ENCODE measurements at regions not wholly inside any gene's neighbourhood (a gene's known extent, or its start where the extent isn't known, plus 50 kb on each side); places are given as distances from the start of the nearest gene placed in this dataset.
"Not testable (repeated sequence)": the region's sequence is repeated elsewhere in the genome, so short reads cannot be mapped to it uniquely, and the experiment has no call there.

DNA sequence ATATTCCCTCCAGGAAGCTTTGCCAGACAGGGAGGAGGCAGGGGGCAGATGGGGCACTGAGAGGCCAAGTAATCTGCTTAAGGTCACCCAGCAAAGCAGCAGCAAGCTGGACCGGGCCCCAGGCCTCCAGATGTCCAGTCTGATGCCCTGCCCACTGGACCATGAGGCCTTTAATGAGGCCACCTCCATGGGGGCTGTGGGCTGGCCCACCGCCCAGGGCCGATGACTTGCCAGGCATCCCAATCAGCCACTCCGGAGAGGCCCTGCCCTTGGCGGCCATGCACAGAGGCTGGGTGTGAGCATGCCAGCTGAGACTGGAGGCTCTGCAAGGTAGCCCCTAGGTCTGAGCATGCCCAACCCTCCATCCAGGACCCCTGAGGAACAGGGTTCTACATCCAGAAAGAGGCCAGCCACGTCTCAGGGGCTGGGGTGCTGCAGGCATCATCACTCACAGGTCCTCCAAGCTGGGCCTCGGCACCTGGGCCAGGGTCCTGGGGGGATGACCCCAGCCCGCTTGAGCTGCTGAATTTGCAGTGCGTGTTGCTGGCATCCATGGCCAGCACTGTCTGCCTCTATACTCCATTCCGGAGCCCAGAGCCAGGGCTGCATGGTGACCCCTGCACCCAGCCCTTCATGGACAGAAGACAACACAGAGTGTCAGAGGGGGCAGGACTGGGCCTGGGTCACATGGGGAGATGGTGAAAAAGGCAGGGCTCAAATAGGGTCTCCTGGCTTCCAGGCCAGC lies 164.2 kb downstream of the INHBB start:
- DNase-seq (ENCODE audit: low read depth), result no peak
- TF ChIP-seq, protein P1, sequence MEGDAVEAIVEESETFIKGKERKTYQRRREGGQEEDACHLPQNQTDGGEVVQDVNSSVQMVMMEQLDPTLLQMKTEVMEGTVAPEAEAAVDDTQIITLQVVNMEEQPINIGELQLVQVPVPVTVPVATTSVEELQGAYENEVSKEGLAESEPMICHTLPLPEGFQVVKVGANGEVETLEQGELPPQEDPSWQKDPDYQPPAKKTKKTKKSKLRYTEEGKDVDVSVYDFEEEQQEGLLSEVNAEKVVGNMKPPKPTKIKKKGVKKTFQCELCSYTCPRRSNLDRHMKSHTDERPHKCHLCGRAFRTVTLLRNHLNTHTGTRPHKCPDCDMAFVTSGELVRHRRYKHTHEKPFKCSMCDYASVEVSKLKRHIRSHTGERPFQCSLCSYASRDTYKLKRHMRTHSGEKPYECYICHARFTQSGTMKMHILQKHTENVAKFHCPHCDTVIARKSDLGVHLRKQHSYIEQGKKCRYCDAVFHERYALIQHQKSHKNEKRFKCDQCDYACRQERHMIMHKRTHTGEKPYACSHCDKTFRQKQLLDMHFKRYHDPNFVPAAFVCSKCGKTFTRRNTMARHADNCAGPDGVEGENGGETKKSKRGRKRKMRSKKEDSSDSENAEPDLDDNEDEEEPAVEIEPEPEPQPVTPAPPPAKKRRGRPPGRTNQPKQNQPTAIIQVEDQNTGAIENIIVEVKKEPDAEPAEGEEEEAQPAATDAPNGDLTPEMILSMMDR (IDR thresholded peaks at IDR 0.05; ENCODE audit: control insufficient read depth, insufficient read depth, low read depth, low read length, missing control alignments), result no peak
- H3K4me3 ChIP-seq (ENCODE audit: control insufficient read depth, low read depth, low read length), result no peak overlapping the region

DNA sequence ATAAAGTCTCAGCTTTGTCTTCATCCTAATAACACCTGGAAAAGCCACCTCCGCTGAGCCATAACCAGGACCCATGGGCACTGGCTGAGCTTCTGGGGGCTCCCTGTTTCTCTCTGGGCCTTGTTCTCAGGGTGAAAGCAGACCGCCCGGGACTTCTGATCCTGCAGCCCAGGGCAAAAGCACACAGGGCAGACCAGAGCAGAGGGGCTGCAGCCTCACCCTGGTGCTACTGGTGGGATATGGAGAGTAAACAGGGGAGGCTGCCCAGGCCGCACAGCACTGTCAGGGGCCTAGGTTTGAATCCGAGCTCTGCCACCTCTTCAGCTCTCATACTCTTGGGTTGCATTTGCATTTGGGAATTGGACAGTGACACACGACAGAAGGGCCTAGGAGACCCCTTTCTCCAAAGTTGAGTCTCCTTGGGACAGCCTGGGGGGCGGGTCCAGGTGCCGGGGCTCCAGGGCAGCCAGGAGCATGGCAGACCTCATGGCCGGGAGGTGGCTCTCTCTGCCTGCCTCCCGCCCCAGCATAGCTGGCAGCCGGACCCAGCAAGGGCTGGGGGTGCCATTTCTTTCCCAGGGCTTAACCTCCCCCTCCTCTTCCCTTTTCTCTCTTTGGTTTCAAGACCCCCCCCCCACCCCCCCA lies 164.9 kb downstream of the INHBB start:
- TF ChIP-seq, protein P1 (IDR thresholded peaks at IDR 0.05; ENCODE audit: control insufficient read depth, insufficient read depth, low read depth, low read length, missing control alignments), result no peak
- H3K4me3 ChIP-seq (ENCODE audit: control insufficient read depth, low read depth, low read length), result no peak overlapping the region
- no peak for DNase-seq (ENCODE audit: low read depth)

DNA sequence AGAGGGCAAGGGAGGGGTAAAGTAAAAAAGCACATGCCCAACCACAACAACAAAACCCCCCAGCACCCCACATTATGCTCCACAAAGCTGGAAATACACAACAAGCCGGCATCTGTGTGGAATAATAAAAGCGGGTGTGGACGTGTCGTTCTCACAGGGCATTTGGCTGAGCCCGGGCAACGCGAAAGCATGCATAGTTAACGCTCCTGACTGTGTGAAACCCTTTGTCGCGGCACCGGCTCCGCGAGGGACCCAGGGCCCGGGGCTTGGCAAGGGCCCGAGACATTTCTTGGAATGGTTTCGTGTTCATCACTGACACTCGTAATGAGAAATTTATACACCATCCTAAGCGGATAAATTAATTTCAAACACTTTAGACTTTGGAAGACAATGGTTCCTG lies 165.6 kb downstream of the INHBB start:
- TF ChIP-seq, protein P1 (IDR thresholded peaks at IDR 0.05; ENCODE audit: control insufficient read depth, insufficient read depth, low read depth, low read length, missing control alignments), result no peak
- DNase-seq (ENCODE audit: low read depth), result no peak
- no peak overlapping the region for H3K4me3 ChIP-seq (ENCODE audit: control insufficient read depth, low read depth, low read length)

DNA sequence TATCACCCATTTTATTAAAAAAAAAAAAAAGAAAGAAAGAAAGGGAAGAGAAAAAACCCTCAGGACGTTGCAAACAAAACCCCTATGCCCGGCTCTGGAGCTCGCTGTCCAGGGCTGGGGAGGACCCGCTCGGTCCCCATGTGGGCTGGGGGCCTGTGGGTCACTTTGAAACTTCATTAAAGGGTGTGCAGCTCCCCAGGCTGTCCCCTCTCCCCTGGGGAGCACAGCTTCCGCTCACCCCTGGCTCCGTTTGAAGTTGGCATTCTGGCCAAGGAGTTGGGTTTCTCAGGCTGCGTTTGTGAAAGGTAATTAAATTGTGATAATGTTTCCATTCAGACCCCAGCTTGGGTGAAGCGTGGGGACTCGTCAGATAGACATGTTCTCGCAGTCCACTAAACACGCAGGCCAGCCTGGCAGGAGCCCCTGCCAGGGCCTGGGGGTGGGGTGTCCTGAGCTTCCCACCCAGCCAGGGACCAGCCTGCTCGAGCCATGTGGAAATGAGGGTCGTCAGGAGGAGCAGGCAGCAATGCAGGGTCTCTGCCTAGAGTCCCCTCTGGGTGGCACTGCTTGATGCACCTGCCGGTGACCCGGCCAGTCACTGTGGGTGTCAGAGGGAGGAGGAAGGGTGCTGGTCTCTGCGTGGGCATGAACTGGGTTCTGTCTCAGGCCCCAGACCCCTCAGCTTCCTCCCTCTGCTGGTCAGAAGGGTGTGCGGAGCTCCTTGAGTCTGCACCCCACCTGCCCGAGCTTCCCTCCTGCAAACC lies 166.2 kb downstream of the INHBB start:
- no peak for DNase-seq (ENCODE audit: low read depth)
- TF ChIP-seq, protein P1 (IDR thresholded peaks at IDR 0.05; ENCODE audit: control insufficient read depth, insufficient read depth, low read depth, low read length, missing control alignments), result no peak
- no peak overlapping the region for H3K4me3 ChIP-seq (ENCODE audit: control insufficient read depth, low read depth, low read length)

DNA sequence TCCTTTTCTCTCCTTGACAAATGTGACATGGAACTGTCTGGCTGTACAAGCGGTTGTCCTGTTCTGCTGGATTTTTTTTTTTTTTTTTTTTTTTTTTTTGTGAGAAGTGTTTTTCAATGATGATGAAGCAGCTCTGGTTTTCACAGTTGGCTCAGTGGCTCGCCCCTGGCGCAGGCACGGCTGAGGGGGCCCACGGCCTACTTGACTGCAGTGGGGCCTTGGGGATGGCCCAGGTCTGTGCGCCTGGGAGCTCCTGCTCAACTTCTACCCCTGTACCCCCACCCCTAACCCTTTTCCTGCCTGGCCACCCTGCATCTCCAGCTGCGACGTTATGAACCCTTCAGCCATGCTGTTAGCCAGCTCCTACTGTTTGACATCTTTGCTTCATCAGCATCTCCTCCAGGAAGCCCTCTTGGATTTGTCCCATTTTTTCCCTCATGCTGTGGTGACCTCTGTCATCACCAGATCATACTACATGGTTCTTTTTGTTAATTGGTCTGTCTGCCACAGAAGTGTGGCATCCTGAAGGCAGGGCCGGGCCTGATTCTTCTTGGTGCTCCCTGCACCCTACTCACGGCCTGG lies 167.9 kb downstream of the INHBB start:
- DNase-seq (ENCODE audit: low read depth), result no peak
- TF ChIP-seq, protein P1 (IDR thresholded peaks at IDR 0.05; ENCODE audit: control insufficient read depth, insufficient read depth, low read depth, low read length, missing control alignments), result no peak
- no peak overlapping the region for H3K4me3 ChIP-seq (ENCODE audit: control insufficient read depth, low read depth, low read length)

DNA sequence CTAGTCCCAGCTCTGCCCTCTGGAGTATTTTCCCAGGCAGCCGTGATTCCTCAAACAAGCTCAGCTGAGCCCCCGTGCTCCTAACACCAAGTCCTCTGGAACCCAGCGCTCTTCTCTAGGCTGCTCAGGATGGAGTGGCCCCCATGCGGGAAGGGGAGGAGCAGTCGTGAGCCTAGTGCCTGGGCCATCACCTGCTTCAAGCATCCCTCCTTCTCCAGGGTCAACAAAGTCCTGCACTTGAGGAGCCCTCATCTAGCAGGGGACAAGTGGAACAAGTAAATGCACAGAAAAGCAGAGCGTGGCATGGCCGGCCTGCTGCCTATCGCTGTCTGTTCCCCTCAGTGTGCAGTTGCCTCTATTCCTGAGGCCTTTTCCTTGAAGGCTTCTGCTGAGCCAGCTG lies 168.6 kb downstream of the INHBB start:
- no peak for DNase-seq (ENCODE audit: low read depth)
- TF ChIP-seq, protein P1 (IDR thresholded peaks at IDR 0.05; ENCODE audit: control insufficient read depth, insufficient read depth, low read depth, low read length, missing control alignments), result no peak

DNA sequence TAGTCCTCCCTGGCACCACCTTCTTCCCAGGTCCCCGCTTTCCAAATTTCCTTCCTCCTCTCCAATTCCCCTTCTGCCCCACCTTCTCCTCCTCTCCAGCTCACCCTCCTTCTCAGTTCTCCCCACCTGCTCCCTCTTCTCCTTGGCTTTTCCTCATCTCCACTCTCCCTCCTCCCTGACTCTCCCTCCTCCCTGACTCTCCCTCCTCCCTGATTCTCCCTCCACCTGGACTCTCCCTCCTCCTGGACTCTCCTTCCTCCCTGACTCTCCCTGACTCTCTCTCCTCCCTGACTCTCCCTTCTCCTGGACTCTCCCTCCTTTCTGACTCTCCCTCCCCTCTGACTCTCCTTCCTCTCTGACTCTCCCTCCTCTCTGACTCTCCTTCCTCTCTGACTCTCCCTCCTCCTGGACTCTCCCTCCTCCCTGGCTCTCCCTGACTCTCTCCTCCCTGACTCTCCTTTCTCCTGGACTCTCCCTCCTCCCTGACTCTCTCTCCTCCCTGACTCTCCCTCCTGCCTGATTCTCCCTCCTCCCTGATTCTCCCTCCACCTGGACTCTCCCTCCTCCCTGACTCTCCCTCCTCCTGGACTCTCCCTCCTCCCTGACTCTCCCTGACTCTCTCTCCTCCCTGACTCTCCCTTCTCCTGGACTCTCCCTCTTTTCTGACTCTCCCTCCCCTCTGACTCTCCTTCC lies 169.3 kb downstream of the INHBB start:
- H3K4me3 ChIP-seq (ENCODE audit: control insufficient read depth, low read depth, low read length); DNase-seq (ENCODE audit: low read depth): not testable (repeated sequence)

More for the DNA sequence above, 168.6 kb downstream of the INHBB start:
- no peak overlapping the region for H3K4me3 ChIP-seq (ENCODE audit: control insufficient read depth, low read depth, low read length)

Measured in AG09309 (cell line).